Neuronal stem cell (in vitro differentiated cells): ENCODE measurements at regions not wholly inside any gene's neighbourhood (a gene's known extent, or its start where the extent isn't known, plus 50 kb on each side); places are given as distances from the start of the nearest gene placed in this dataset.

ENCODE experiments used
- DNase-seq: peaks from one replicate; pipeline ENCODE4 v3.0.0-alpha.2; 2013; ENCODE audit warnings: low spot score
- H2AFZ ChIP-seq: one replicate; pipeline ENCODE4 v1.6.1; 2013; ENCODE audit warnings: mild to moderate bottlenecking, low read length, inconsistent platforms
- H2AK5ac ChIP-seq: 2 replicates; pipeline ENCODE4 v1.6.1; 2013; ENCODE audit warnings: low read depth, mild to moderate bottlenecking, inconsistent platforms, low read length, moderate library complexity, mixed read lengths
- H2BK120ac ChIP-seq: 2 replicates; pipeline ENCODE4 v1.6.1; 2013; ENCODE audit warnings: low read depth, mild to moderate bottlenecking, inconsistent platforms, low read length, moderate library complexity, mixed read lengths
- H2BK12ac ChIP-seq: one replicate; pipeline ENCODE4 v1.6.1; 2013; ENCODE audit warnings: low read length, inconsistent platforms
- H2BK15ac ChIP-seq: 2 replicates; pipeline ENCODE4 v1.6.1; 2013; ENCODE audit warnings: mild to moderate bottlenecking, low read length, inconsistent platforms, mixed read lengths
- H2BK5ac ChIP-seq: one replicate; pipeline ENCODE4 v1.6.1; 2013; ENCODE audit warnings: inconsistent platforms, mild to moderate bottlenecking, low read length, moderate library complexity
- H3K14ac ChIP-seq: one replicate; pipeline ENCODE4 v1.6.1; 2013; ENCODE audit warnings: low read length, inconsistent platforms
- H3K18ac ChIP-seq: 2 replicates; pipeline ENCODE4 v1.6.1; 2013; ENCODE audit warnings: low read length, inconsistent platforms
- H3K23ac ChIP-seq: 2 replicates; pipeline ENCODE4 v1.6.1; 2013; ENCODE audit warnings: low read depth, mild to moderate bottlenecking, mixed read lengths, low read length, inconsistent platforms; ENCODE audit not compliant: poor library complexity
- H3K27ac ChIP-seq: replicated peaks from 3 replicates; pipeline ENCODE4 v1.5.1; 2013; ENCODE audit warnings: low read length, inconsistent platforms
- H3K27me3 ChIP-seq, 3 experiments: 2 replicates each; pipeline ENCODE4 v1.6.1; 2013; ENCODE audit warnings: low read length in 3 of 3, mild to moderate bottlenecking in 2 of 3, inconsistent platforms in 1 of 3, low read depth in 1 of 3, mixed read lengths in 1 of 3, moderate library complexity in 1 of 3; ENCODE audit not compliant: control insufficient read depth in 3 of 3, insufficient read depth in 3 of 3
- H3K36me3 ChIP-seq, 2 donors: replicated peaks in 1 of 2; 2 replicates each; pipeline ENCODE4 v1.6.1; 2013; ENCODE audit warnings: low read length in 2 of 2; ENCODE audit not compliant: control insufficient read depth in 2 of 2, insufficient read depth in 2 of 2
- H3K4ac ChIP-seq: 2 replicates; pipeline ENCODE4 v1.6.1; 2013; ENCODE audit warnings: inconsistent platforms, mild to moderate bottlenecking, low read length, moderate library complexity
- H3K4me1 ChIP-seq, 2 donors: 1 replicate in 1 of 2; 2 replicates in 1 of 2; pipeline ENCODE4 v1.6.1; 2013; ENCODE audit warnings: low read length in 2 of 2, low read depth in 1 of 2; ENCODE audit not compliant: control insufficient read depth in 2 of 2, insufficient read depth in 1 of 2
- H3K4me2 ChIP-seq: one replicate; pipeline ENCODE4 v1.6.1; 2013; ENCODE audit warnings: mild to moderate bottlenecking, low read length, inconsistent platforms; ENCODE audit not compliant: insufficient read depth, poor library complexity, severe bottlenecking
- H3K4me3 ChIP-seq, 2 donors: 2 replicates each; pipeline ENCODE4 v1.5.1; 2013; ENCODE audit warnings: low read length in 2 of 2, mild to moderate bottlenecking in 2 of 2, inconsistent platforms in 1 of 2, moderate library complexity in 1 of 2
- H3K79me1 ChIP-seq: one replicate; pipeline ENCODE4 v1.6.1; 2013; ENCODE audit warnings: low read depth, mild to moderate bottlenecking, inconsistent platforms, low read length, moderate library complexity
- H3K9ac ChIP-seq: one replicate; pipeline ENCODE4 v1.6.1; 2013; ENCODE audit warnings: mild to moderate bottlenecking, low read depth, low read length, inconsistent platforms; ENCODE audit not compliant: poor library complexity
- H3K9me3 ChIP-seq, 2 donors: replicated peaks in 1 of 2; 2 replicates each; pipeline versions ENCODE3 to v1.6.1; 2013; ENCODE audit warnings: low read length in 2 of 2, mild to moderate bottlenecking in 2 of 2, inconsistent platforms in 1 of 2, low read depth in 1 of 2, mixed read lengths in 1 of 2, moderate library complexity in 1 of 2; ENCODE audit not compliant: control insufficient read depth in 2 of 2, insufficient read depth in 1 of 2
- H4K8ac ChIP-seq: one replicate; pipeline ENCODE4 v1.6.1; 2013; ENCODE audit warnings: low read depth, mild to moderate bottlenecking, inconsistent platforms, low read length, moderate library complexity
- H4K91ac ChIP-seq: one replicate; pipeline ENCODE4 v1.6.1; 2013; ENCODE audit warnings: low read length, low read depth, mild to moderate bottlenecking, inconsistent platforms; ENCODE audit not compliant: poor library complexity
- WGBS, 2 donors: extraction: QIAGEN DNeasy Blood & Tissue Kit; methylation state at CpG; one replicate each; pipeline ENCODE4 v1.1.7; 2013; ENCODE audit warnings: missing lambda C conversion rate in 2 of 2, mixed read lengths in 1 of 2; ENCODE audit not compliant: insufficient read length in 2 of 2, insufficient replicate concordance in 1 of 2; ENCODE audit errors: extremely low coverage in 2 of 2; 5-methylcytosine and 5-hydroxymethylcytosine counted together

- Histone ChIP-seq H4K91ac (no peak overlapping the region), H2AFZ (peak overlapping the region; percentile 16), H3K23ac (no peak overlapping the region), H3K4me3 (no peak overlapping the region), H3K14ac (no peak overlapping the region), H3K9me3 (peaks cover 2 to 5% of the 10 kb centered on the region in 2 donors), H3K4me2 (no peak overlapping the region), H2BK5ac (no peak overlapping the region), H2AK5ac (no peak overlapping the region), H4K8ac (no peak overlapping the region), H2BK12ac (no peak overlapping the region), H3K36me3 (no peaks in the 10 kb centered on the region), H3K4me1 (peaks cover 0 to 2% of the 10 kb centered on the region in 2 donors), H3K27ac (no peak overlapping the region), H3K18ac (no peak overlapping the region), H2BK120ac (no peak overlapping the region), H3K4ac (no peak overlapping the region), H3K79me1 (no peaks in the 10 kb centered on the region), H3K27me3 (no peaks in the 10 kb centered on the region), H2BK15ac (no peak overlapping the region), H3K9ac (no peak overlapping the region)
- no CpG with 5 or more reads among the region's 1 CpG for WGBS, 2 donors
- no peak for DNase-seq
Observed at GRCh38 chr10:33616956-33617355, 282.5 kb upstream of the NRP1 start.

- Histone ChIP-seq H3K79me1 (no peaks in the 10 kb centered on the region), H2BK120ac (no peak overlapping the region), H3K23ac (no peak overlapping the region), H3K4ac (no peak overlapping the region), H3K9me3 (peaks cover 2 to 18% of the 10 kb centered on the region in 2 donors), H2AFZ (peak overlapping the region; percentile 12), H4K8ac (no peak overlapping the region), H3K27ac (no peak overlapping the region), H3K9ac (no peak overlapping the region), H3K4me1 (no peaks in the 10 kb centered on the region), H3K4me2 (no peak overlapping the region), H2BK12ac (no peak overlapping the region), H3K14ac (no peak overlapping the region), H2BK15ac (no peak overlapping the region), H2BK5ac (no peak overlapping the region), H3K36me3 (no peaks in the 10 kb centered on the region), H3K27me3 (no peaks in the 10 kb centered on the region), H3K18ac (no peak overlapping the region), H4K91ac (no peak overlapping the region), H2AK5ac (no peak overlapping the region), H3K4me3 (no peak overlapping the region)
- WGBS, 2 donors, result no CpG with 5 or more reads among the region's 3 CpGs
- no peak for DNase-seq
Observed at GRCh38 chr10:33612551-33612950, 278.1 kb upstream of the NRP1 start.

GRCh38 chr10:33612116-33612515 is 277.6 kb upstream of the NRP1 start:
- no peaks in the 10 kb centered on the region for H3K27me3 ChIP-seq
- H3K9me3 ChIP-seq, result peaks cover 2 to 18% of the 10 kb centered on the region in 2 donors
- H3K4me2 ChIP-seq, result no peak overlapping the region
- H2BK5ac ChIP-seq, result no peak overlapping the region
- H2AFZ ChIP-seq, result no peak overlapping the region
- H3K79me1 ChIP-seq, result no peaks in the 10 kb centered on the region
- no CpG with 5 or more reads among the region's 1 CpG for WGBS, 2 donors
- H2AK5ac ChIP-seq, result no peak overlapping the region
- H3K9ac ChIP-seq, result no peak overlapping the region
- no peak overlapping the region for H3K27ac ChIP-seq
- H4K8ac ChIP-seq, result no peak overlapping the region
- H3K36me3 ChIP-seq, result no peaks in the 10 kb centered on the region
- no peak overlapping the region for H2BK120ac ChIP-seq
- H2BK15ac ChIP-seq, result no peak overlapping the region
- no peaks in the 10 kb centered on the region for H3K4me1 ChIP-seq
- no peak overlapping the region for H4K91ac ChIP-seq
- no peak overlapping the region for H3K4ac ChIP-seq
- no peak for DNase-seq
- no peak overlapping the region for H3K4me3 ChIP-seq
- no peak overlapping the region for H3K14ac ChIP-seq
- H3K18ac ChIP-seq, result no peak overlapping the region
- H3K23ac ChIP-seq, result no peak overlapping the region
- H2BK12ac ChIP-seq, result no peak overlapping the region

- no CpG with 5 or more reads among the region's 1 CpG for WGBS, 2 donors
- H3K23ac ChIP-seq, result no peak overlapping the region
- H3K18ac ChIP-seq, result no peak overlapping the region
Observed at GRCh38 chr10:33611423-33611822, 277.0 kb upstream of the NRP1 start.

More at GRCh38 chr10:33611423-33611822, 277.0 kb upstream of the NRP1 start:
- no peaks in the 10 kb centered on the region for H3K79me1 ChIP-seq
- H2AK5ac ChIP-seq, result no peak overlapping the region
- no peak overlapping the region for H3K14ac ChIP-seq
- H3K4me2 ChIP-seq, result no peak overlapping the region
- H3K27ac ChIP-seq, result no peak overlapping the region
- H3K9me3 ChIP-seq, result peaks cover 2 to 18% of the 10 kb centered on the region in 2 donors
- no peak overlapping the region for H2BK5ac ChIP-seq
- H3K4me3 ChIP-seq, result no peak overlapping the region
- no peak overlapping the region for H4K8ac ChIP-seq
- H3K9ac ChIP-seq, result no peak overlapping the region
- no peak overlapping the region for H2BK12ac ChIP-seq
- H2BK120ac ChIP-seq, result no peak overlapping the region
- H2BK15ac ChIP-seq, result no peak overlapping the region
- DNase-seq, result no peak
- no peak overlapping the region for H3K4ac ChIP-seq
- no peaks in the 10 kb centered on the region for H3K4me1 ChIP-seq
- H4K91ac ChIP-seq, result no peak overlapping the region
- no peaks in the 10 kb centered on the region for H3K27me3 ChIP-seq
- no peak overlapping the region for H2AFZ ChIP-seq
- H3K36me3 ChIP-seq, result no peaks in the 10 kb centered on the region
